ENCODE measurements at regions not wholly inside any gene's neighbourhood (a gene's known extent, or its start where the extent isn't known, plus 50 kb on each side); places are given as distances from the start of the nearest gene placed in this dataset.

- H3K4me1 ChIP-seq (ENCODE audit: control insufficient read depth, insufficient read depth, low read length) = no peaks in the 10 kb centered on the region
- no peak overlapping the region for H3K27ac ChIP-seq (ENCODE audit: low read length)
- no peak overlapping the region for H3K9ac ChIP-seq (ENCODE audit: low read length in 2 of 2)
- H3K36me3 ChIP-seq (ENCODE audit: control insufficient read depth in 2 of 2, insufficient read depth in 2 of 2, low read length in 2 of 2) = no peaks in the 10 kb centered on the region
- no peaks in the 10 kb centered on the region for H3K9me3 ChIP-seq (ENCODE audit: control insufficient read depth in 2 of 2, low read length in 2 of 2)
- no peak overlapping the region for H3K4me3 ChIP-seq (ENCODE audit: low read length in 2 of 2)
- no peaks in the 10 kb centered on the region for H3K27me3 ChIP-seq (ENCODE audit: control insufficient read depth in 1 of 2, insufficient read depth in 2 of 2, low read length in 2 of 2)
Observed at GRCh38 chr2:180647221-180647620, 333.2 kb upstream of the UBE2E3 start.

DNA sequence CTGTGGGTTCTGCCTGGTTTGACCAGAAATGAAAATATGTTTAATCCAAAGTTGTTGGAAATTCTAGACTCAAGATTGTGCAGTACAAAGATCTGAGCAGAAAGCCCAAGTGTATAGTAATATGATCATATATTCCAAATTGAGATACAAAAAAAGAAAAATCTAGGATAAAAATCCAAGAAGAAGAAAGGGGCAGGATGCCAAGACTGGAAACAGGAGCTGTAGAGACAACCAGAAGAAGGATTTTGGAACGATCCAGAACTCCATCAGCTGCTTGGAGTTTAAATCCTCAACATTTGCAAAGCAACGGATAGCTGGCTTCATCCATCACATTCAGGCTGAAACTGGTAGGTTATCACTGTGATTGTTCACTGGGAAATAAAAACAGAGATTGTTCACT lies 333.6 kb upstream of the UBE2E3 start:
- Histone ChIP-seq H3K27ac (ENCODE audit: low read length) (no peak overlapping the region), H3K4me1 (ENCODE audit: control insufficient read depth, insufficient read depth, low read length) (no peaks in the 10 kb centered on the region), H3K9me3 (ENCODE audit: control insufficient read depth in 2 of 2, low read length in 2 of 2) (no peaks in the 10 kb centered on the region), H3K36me3 (ENCODE audit: control insufficient read depth in 2 of 2, insufficient read depth in 2 of 2, low read length in 2 of 2) (no peaks in the 10 kb centered on the region), H3K4me3 (ENCODE audit: low read length in 2 of 2) (no peak overlapping the region), H3K27me3 (ENCODE audit: control insufficient read depth in 1 of 2, insufficient read depth in 2 of 2, low read length in 2 of 2) (no peaks in the 10 kb centered on the region), H3K9ac (ENCODE audit: low read length in 2 of 2) (no peak overlapping the region)

GRCh38 chr2:180644709-180645108 lies 335.7 kb upstream of the UBE2E3 start:
- no peak overlapping the region for H3K4me3 ChIP-seq (ENCODE audit: low read length in 2 of 2)
- no peaks in the 10 kb centered on the region for H3K9me3 ChIP-seq (ENCODE audit: control insufficient read depth in 2 of 2, low read length in 2 of 2)
- no peaks in the 10 kb centered on the region for H3K36me3 ChIP-seq (ENCODE audit: control insufficient read depth in 2 of 2, insufficient read depth in 2 of 2, low read length in 2 of 2)
- H3K9ac ChIP-seq (ENCODE audit: low read length in 2 of 2) = no peak overlapping the region
- H3K27ac ChIP-seq (ENCODE audit: low read length) = no peak overlapping the region
- no peaks in the 10 kb centered on the region for H3K27me3 ChIP-seq (ENCODE audit: control insufficient read depth in 1 of 2, insufficient read depth in 2 of 2, low read length in 2 of 2)
- H3K4me1 ChIP-seq (ENCODE audit: control insufficient read depth, insufficient read depth, low read length) = no peaks in the 10 kb centered on the region

GRCh38 chr2:180630756-180631155 lies 349.6 kb upstream of the UBE2E3 start:
- H3K27me3 ChIP-seq (ENCODE audit: control insufficient read depth in 1 of 2, insufficient read depth in 2 of 2, low read length in 2 of 2) = no peaks in the 10 kb centered on the region
- no peaks in the 10 kb centered on the region for H3K9me3 ChIP-seq (ENCODE audit: control insufficient read depth in 2 of 2, low read length in 2 of 2)
- H3K9ac ChIP-seq (ENCODE audit: low read length in 2 of 2) = no peak overlapping the region
- H3K4me1 ChIP-seq (ENCODE audit: control insufficient read depth, insufficient read depth, low read length) = no peaks in the 10 kb centered on the region
- H3K4me3 ChIP-seq (ENCODE audit: low read length in 2 of 2) = no peak overlapping the region
- no peak overlapping the region for H3K27ac ChIP-seq (ENCODE audit: low read length)
- no peaks in the 10 kb centered on the region for H3K36me3 ChIP-seq (ENCODE audit: control insufficient read depth in 2 of 2, insufficient read depth in 2 of 2, low read length in 2 of 2)

- no peaks in the 10 kb centered on the region for H3K36me3 ChIP-seq (ENCODE audit: control insufficient read depth in 2 of 2, insufficient read depth in 2 of 2, low read length in 2 of 2)
- no peak overlapping the region for H3K4me3 ChIP-seq (ENCODE audit: low read length in 2 of 2)
- no peaks in the 10 kb centered on the region for H3K27me3 ChIP-seq (ENCODE audit: control insufficient read depth in 1 of 2, insufficient read depth in 2 of 2, low read length in 2 of 2)
- H3K9me3 ChIP-seq (ENCODE audit: control insufficient read depth in 2 of 2, low read length in 2 of 2) = no peaks in the 10 kb centered on the region
- no peaks in the 10 kb centered on the region for H3K4me1 ChIP-seq (ENCODE audit: control insufficient read depth, insufficient read depth, low read length)
- H3K9ac ChIP-seq (ENCODE audit: low read length in 2 of 2) = no peak overlapping the region
- no peak overlapping the region for H3K27ac ChIP-seq (ENCODE audit: low read length)
Observed at GRCh38 chr2:180625006-180625844, 355.2 kb upstream of the UBE2E3 start.

DNA sequence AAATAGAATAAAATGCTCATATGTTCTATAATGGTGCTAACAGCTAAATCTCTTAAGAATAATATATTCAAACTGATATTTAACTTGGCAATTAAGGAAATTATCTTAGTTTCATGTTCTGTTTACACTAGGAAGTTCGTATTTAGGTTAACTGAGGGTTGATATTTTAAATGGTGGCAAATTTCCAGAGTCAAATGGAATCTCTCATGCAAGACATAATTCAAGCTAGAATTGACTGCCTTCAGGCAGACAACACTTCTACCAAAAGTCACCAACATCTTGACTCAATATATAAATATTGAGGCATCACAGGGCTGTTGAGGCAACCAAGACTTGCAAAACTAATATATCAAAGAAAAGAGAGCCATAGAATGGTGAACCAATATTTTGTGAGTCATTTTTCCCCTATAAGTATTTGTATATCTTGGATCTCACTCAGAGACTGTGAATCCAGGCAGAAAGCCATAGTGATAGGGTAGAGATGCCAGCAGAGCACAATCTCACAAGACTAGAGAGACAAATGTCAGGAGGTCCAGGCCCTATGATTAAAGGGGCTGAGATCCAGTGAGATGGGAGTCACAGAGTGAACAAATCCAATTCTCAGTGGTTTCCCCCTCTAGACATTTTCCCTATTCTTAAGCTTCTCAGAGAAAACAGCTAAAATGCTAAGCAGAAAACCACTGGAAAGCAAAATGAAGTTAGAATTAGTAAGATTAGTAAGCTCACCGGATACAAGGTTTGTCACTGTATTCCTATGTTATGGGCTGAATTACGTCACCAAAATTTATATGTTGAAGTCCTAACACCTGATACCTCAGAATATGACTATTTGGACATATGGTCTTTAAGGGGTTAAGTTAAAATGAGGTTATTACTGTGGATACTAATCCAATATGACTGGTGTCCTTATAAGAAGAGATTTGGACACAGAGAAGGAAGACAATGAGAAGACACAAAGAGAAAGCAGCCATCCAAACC lies 358.2 kb upstream of the UBE2E3 start:
- H3K9me3 ChIP-seq (ENCODE audit: control insufficient read depth in 2 of 2, low read length in 2 of 2) = no peaks in the 10 kb centered on the region
- H3K36me3 ChIP-seq (ENCODE audit: control insufficient read depth in 2 of 2, insufficient read depth in 2 of 2, low read length in 2 of 2) = no peaks in the 10 kb centered on the region

DNA sequence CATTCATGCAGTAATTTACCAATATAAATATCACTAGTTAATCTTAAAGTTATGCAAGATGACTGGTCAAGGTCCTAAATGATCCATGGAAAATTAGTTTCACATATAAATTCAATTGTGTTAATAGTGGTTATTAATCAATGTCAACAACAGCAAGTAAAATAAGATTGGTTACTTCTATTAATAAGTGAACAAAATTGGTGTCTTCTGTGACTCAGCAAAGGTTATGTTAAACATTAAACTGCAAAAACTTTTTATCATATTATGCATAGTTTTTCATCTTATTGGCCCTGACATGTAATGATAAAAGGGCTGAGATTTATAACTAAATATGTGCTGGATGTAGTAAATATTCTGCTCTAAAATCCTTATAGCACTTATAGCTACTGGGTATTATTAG lies 359.0 kb upstream of the UBE2E3 start:
- no peaks in the 10 kb centered on the region for H3K9me3 ChIP-seq (ENCODE audit: control insufficient read depth in 2 of 2, low read length in 2 of 2)
- no peaks in the 10 kb centered on the region for H3K4me1 ChIP-seq (ENCODE audit: control insufficient read depth, insufficient read depth, low read length)
- H3K4me3 ChIP-seq (ENCODE audit: low read length in 2 of 2) = no peak overlapping the region
- no peak overlapping the region for H3K9ac ChIP-seq (ENCODE audit: low read length in 2 of 2)
- no peaks in the 10 kb centered on the region for H3K36me3 ChIP-seq (ENCODE audit: control insufficient read depth in 2 of 2, insufficient read depth in 2 of 2, low read length in 2 of 2)
- H3K27ac ChIP-seq (ENCODE audit: low read length) = no peak overlapping the region
- H3K27me3 ChIP-seq (ENCODE audit: control insufficient read depth in 1 of 2, insufficient read depth in 2 of 2, low read length in 2 of 2) = no peaks in the 10 kb centered on the region

More for the DNA sequence above, 358.2 kb upstream of the UBE2E3 start:
- Histone ChIP-seq H3K27me3 (ENCODE audit: control insufficient read depth in 1 of 2, insufficient read depth in 2 of 2, low read length in 2 of 2) (no peaks in the 10 kb centered on the region), H3K4me3 (ENCODE audit: low read length in 2 of 2) (no peak overlapping the region), H3K27ac (ENCODE audit: low read length) (no peak overlapping the region), H3K4me1 (ENCODE audit: control insufficient read depth, insufficient read depth, low read length) (no peaks in the 10 kb centered on the region), H3K9ac (ENCODE audit: low read length in 2 of 2) (no peak overlapping the region)

DNA sequence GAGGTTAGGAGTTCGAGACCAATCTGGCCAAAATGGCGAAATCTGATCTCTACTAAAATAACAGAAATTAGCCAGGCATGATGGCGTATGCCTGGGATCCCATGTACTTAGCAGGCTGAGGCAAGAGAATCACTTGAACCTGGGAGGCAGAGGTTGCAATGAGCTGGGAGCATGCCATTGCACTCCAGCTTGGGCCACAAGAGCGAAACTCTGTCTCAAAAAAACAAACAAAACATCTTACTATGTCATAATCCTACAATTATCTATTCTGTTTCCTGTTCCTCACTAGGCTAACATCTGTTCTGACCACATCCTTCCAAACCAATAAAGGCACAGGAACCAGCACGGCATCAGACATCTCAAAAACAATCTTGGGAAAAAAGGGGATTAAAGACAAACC lies 361.8 kb upstream of the UBE2E3 start:
- Histone ChIP-seq H3K4me3 (ENCODE audit: low read length in 2 of 2) (no peak overlapping the region), H3K9me3 (ENCODE audit: control insufficient read depth in 2 of 2, low read length in 2 of 2) (no peaks in the 10 kb centered on the region), H3K36me3 (ENCODE audit: control insufficient read depth in 2 of 2, insufficient read depth in 2 of 2, low read length in 2 of 2) (no peaks in the 10 kb centered on the region), H3K27ac (ENCODE audit: low read length) (no peak overlapping the region), H3K27me3 (ENCODE audit: control insufficient read depth in 1 of 2, insufficient read depth in 2 of 2, low read length in 2 of 2) (no peaks in the 10 kb centered on the region), H3K4me1 (ENCODE audit: control insufficient read depth, insufficient read depth, low read length) (no peaks in the 10 kb centered on the region), H3K9ac (ENCODE audit: low read length in 2 of 2) (no peak overlapping the region)

DNA sequence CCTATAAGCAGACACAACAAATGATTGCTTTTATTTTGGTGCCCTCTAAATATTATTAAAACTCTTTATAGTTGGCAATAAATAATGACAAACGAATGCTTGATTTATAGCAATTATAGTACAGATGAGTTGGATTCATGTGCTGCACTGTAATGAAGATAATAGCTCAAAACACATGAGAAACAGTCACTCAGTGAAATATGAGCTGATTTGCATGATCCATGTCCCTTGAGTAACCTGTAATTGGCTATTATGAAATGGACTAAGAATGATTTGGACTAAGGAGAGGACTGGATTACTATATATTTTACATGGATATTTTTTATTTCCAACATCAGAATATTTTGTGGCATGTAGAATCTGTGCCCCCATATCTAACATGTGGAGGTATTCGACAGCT lies 365.6 kb upstream of the UBE2E3 start:
- Histone ChIP-seq H3K4me1 (ENCODE audit: control insufficient read depth, insufficient read depth, low read length) (no peaks in the 10 kb centered on the region), H3K36me3 (ENCODE audit: control insufficient read depth in 2 of 2, insufficient read depth in 2 of 2, low read length in 2 of 2) (no peaks in the 10 kb centered on the region), H3K9me3 (ENCODE audit: control insufficient read depth in 2 of 2, low read length in 2 of 2) (no peaks in the 10 kb centered on the region), H3K27ac (ENCODE audit: low read length) (no peak overlapping the region), H3K9ac (ENCODE audit: low read length in 2 of 2) (no peak overlapping the region), H3K27me3 (ENCODE audit: control insufficient read depth in 1 of 2, insufficient read depth in 2 of 2, low read length in 2 of 2) (no peaks in the 10 kb centered on the region), H3K4me3 (ENCODE audit: low read length in 2 of 2) (no peak overlapping the region)

GRCh38 chr2:180609626-180610340 lies 370.6 kb upstream of the UBE2E3 start:
- no peaks in the 10 kb centered on the region for H3K4me1 ChIP-seq (ENCODE audit: control insufficient read depth, insufficient read depth, low read length)
- no peaks in the 10 kb centered on the region for H3K36me3 ChIP-seq (ENCODE audit: control insufficient read depth in 2 of 2, insufficient read depth in 2 of 2, low read length in 2 of 2)
- H3K9ac ChIP-seq (ENCODE audit: low read length in 2 of 2) = no peak overlapping the region
- no peaks in the 10 kb centered on the region for H3K27me3 ChIP-seq (ENCODE audit: control insufficient read depth in 1 of 2, insufficient read depth in 2 of 2, low read length in 2 of 2)
- no peak overlapping the region for H3K27ac ChIP-seq (ENCODE audit: low read length)
- H3K9me3 ChIP-seq (ENCODE audit: control insufficient read depth in 2 of 2, low read length in 2 of 2) = no peaks in the 10 kb centered on the region
- H3K4me3 ChIP-seq (ENCODE audit: low read length in 2 of 2) = no peak overlapping the region
